Body of pancreas (tissue), 4 donors: ENCODE measurements at regions not wholly inside any gene's neighbourhood (a gene's known extent, or its start where the extent isn't known, plus 50 kb on each side); places are given as distances from the start of the nearest gene placed in this dataset.

Experiments
- ATAC-seq: fragments of 150-250 bp; one replicate; pipeline ENCODE4 v1.9.1; 2016
- DNase-seq, 4 donors: peaks; one replicate each; pipeline ENCODE4 v3.0.0-alpha.2; 2019
- H3K27ac ChIP-seq, 4 donors: fragments of 200-600 bp; sonication (generic); 1 replicate in 3 of 4; 2 replicates in 1 of 4; pipeline versions ENCODE4 v1.5.1 to v1.6.1; 2016 to 2019; ENCODE audit warnings: mild to moderate bottlenecking in 1 of 4, mixed read lengths in 1 of 4, moderate library complexity in 1 of 4
- H3K27me3 ChIP-seq, 2 donors: fragments of 200-600 bp; sonication (generic); one replicate each; pipeline ENCODE4 v1.6.0; 2016; ENCODE audit warnings: mild to moderate bottlenecking in 1 of 2
- H3K36me3 ChIP-seq, 2 donors: fragments of 200-600 bp; sonication (generic); replicated peaks in 1 of 2; 2 replicates each; pipeline ENCODE4 v1.5.1; 2016; ENCODE audit warnings: low read depth in 2 of 2; ENCODE audit not compliant: insufficient read depth in 1 of 2
- H3K4me1 ChIP-seq: fragments of 200-600 bp; sonication (generic); one replicate; pipeline ENCODE4 v1.6.0; 2016
- H3K4me3 ChIP-seq, 2 donors: fragments of 200-600 bp; sonication (generic); 1 replicate in 1 of 2; 2 replicates in 1 of 2; pipeline ENCODE4 v1.5.1; 2016 to 2019
- H3K9me3 ChIP-seq, 3 donors: fragments of 200-600 bp; sonication (generic); 1 replicate in 2 of 3; 2 replicates in 1 of 3; pipeline ENCODE4 v1.5.1; 2016
- CTCF ChIP-seq, 7 experiments: fragments of 450-650 bp in 4 of 7; fragments of 200-600 bp in 3 of 7; sonication (generic) in 3 of 7; IDR thresholded peaks; one replicate each; pipeline ENCODE4 v1.5.1; 2016 to 2019; ENCODE audit warnings: antibody characterized with exemption in 7 of 7
- POLR2A ChIP-seq, 3 donors: fragments of 450-650 bp; IDR thresholded peaks; one replicate each; pipeline ENCODE4 v1.6.1; 2016; ENCODE audit warnings: antibody characterized with exemption in 3 of 3, mild to moderate bottlenecking in 2 of 3
- WGBS, 2 donors: methylation state at CpG; one replicate each; pipeline ENCODE4 v1.1.5; 2017; 5-methylcytosine and 5-hydroxymethylcytosine counted together
- intact Hi-C: fragments of 100-400 bp; cut with DNase I; formaldehyde crosslinking; loops from one replicate; pipeline ENCODE4 v1.15.1; 2023

GRCh38 chr2:144648837-144649465, 129.0 kb upstream of the ZEB2 start:
- TF ChIP-seq CTCF (IDR thresholded peaks at IDR 0.05) (no peak), POLR2A (IDR thresholded peaks at IDR 0.05) (no peak)
- Histone ChIP-seq H3K4me3 (no peak overlapping the region), H3K4me1 (no peaks in the 10 kb centered on the region), H3K9me3 (no peaks in the 10 kb centered on the region), H3K27ac (no peak overlapping the region), H3K36me3 (no peaks in the 10 kb centered on the region), H3K27me3 (no peaks in the 10 kb centered on the region)
- ATAC-seq (no peak), DNase-seq (no peak)
- intact Hi-C loops: no loop called here
- WGBS, 2 donors: 64 to 65% methylated on average over 13 of the region's 13 CpGs

GRCh38 chr2:144645083-144645778, 125.3 kb upstream of the ZEB2 start:
- Histone ChIP-seq H3K36me3 (no peaks in the 10 kb centered on the region), H3K27ac (no peak overlapping the region), H3K27me3 (no peaks in the 10 kb centered on the region), H3K9me3 (no peaks in the 10 kb centered on the region), H3K4me1 (no peaks in the 10 kb centered on the region), H3K4me3 (no peak overlapping the region)
- DNase-seq (no peak), ATAC-seq (no peak)
- TF ChIP-seq CTCF (IDR thresholded peaks at IDR 0.05): no peak
- TF ChIP-seq POLR2A (IDR thresholded peaks at IDR 0.05): no peak
- WGBS, 2 donors: 76 to 86% methylated on average over 3 of the region's 3 CpGs
- intact Hi-C loops: no loop called here

GRCh38 chr2:144644549-144644948, 124.6 kb upstream of the ZEB2 start:
- H3K4me1 ChIP-seq: no peaks in the 10 kb centered on the region
- H3K27me3 ChIP-seq: no peaks in the 10 kb centered on the region
- no peak for ATAC-seq
- no peaks in the 10 kb centered on the region for H3K9me3 ChIP-seq
- intact Hi-C loops: no loop called here
- DNase-seq: no peak
- TF ChIP-seq POLR2A (IDR thresholded peaks at IDR 0.05): no peak
- no peak for TF ChIP-seq CTCF (IDR thresholded peaks at IDR 0.05)
- no peak overlapping the region for H3K4me3 ChIP-seq
- H3K36me3 ChIP-seq: no peaks in the 10 kb centered on the region
- no peak overlapping the region for H3K27ac ChIP-seq
- 93 to 95% methylated on average over 3 of the region's 3 CpGs for WGBS, 2 donors

- no peak overlapping the region for H3K27ac ChIP-seq
- intact Hi-C loops: no loop called here
- TF ChIP-seq POLR2A (IDR thresholded peaks at IDR 0.05) (no peak), CTCF (IDR thresholded peaks at IDR 0.05) (no peak)
Observed at GRCh38 chr2:144643537-144644336, 123.8 kb upstream of the ZEB2 start.

More at GRCh38 chr2:144643537-144644336, 123.8 kb upstream of the ZEB2 start:
- ATAC-seq (no peak), DNase-seq (no peak)
- no peaks in the 10 kb centered on the region for H3K27me3 ChIP-seq
- no peaks in the 10 kb centered on the region for H3K4me1 ChIP-seq
- no peaks in the 10 kb centered on the region for H3K36me3 ChIP-seq
- no peaks in the 10 kb centered on the region for H3K9me3 ChIP-seq
- 73 to 79% methylated on average over 6 of the region's 6 CpGs for WGBS, 2 donors
- H3K4me3 ChIP-seq: no peak overlapping the region
